ENCODE measurements at regions not wholly inside any gene's neighbourhood (a gene's known extent, or its start where the extent isn't known, plus 50 kb on each side); places are given as distances from the start of the nearest gene placed in this dataset.

- TF ChIP-seq GATA2 (IDR thresholded peaks at IDR 0.05; ENCODE audit: low read depth, low read length), result no peak
- TF ChIP-seq GATA3 (IDR thresholded peaks at IDR 0.05; ENCODE audit: low read depth, low read length), result no peak
Observed at GRCh38 chr4:188660796-188661195, 521.6 kb downstream of the TRIML1 start.

Measured in SH-SY5Y (cell line).